AG08395 (cell line): ENCODE measurements at regions not wholly inside any gene's neighbourhood (a gene's known extent, or its start where the extent isn't known, plus 50 kb on each side); places are given as distances from the start of the nearest gene placed in this dataset.
"Not testable (repeated sequence)": the region's sequence is repeated elsewhere in the genome, so short reads cannot be mapped to it uniquely, and the experiment has no call there.

Experiments used
- DNase-seq: peaks from one replicate; pipeline ENCODE4 v3.0.0; 2012; ENCODE audit warnings: mixed read lengths, low spot score

DNA sequence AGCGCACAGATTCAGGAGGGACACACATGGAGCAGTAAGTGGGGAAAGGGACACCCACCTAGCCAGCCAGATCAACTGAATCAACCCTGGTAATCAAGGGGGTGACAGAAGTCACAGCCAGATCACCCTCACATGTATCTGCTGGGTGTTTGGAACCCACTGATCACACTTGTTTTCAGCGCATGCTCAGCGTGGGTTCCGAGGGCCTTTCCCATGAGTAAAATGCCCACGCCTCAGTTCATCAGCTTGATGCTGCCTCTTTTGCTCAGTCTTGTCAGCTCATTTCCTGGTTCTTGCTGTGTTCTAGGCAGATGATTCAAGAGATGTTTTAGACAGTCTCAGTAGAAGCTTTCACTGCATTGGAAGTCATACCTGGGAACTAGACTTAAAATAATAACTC, 123.2 kb upstream of the SLC30A5 start:
- no peak for DNase-seq

DNA sequence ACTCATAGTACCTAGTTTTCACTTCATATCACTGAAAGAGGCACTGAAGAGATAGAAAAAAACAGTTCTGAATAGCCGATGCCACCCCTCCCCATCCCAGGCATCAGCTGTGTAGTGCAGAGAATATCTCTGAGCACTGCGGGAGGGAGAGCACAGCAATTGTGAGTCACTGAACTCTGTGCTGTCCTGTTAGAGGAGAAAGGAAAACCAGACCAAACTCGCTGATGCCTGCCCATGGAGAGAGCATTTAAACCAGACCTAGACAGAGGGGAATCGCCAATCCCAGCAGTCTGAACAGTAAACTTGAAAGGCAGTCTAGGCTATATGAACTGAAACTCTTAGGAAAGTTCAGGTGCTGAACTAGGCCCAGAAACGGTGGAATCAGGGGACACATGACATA, 120.1 kb upstream of the SLC30A5 start:
- DNase-seq, result no peak

DNA sequence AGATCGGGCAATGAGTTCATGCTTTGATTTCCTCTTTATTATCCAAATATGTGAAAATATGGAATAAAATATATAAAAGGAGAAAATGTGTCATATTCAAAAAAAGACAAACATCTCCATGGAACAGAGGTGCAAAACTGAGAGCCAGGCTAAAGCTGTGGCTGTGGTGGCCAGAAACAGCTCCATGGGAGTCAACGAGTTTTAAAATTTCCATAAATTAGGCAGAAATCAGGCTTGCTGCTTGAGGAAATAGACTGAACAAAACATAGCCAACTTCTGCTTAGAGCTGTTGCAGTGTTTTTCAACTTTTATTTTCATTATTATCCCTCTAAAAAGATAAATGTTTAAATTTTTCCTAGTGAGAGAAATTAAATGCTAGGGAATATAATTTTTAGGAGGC, 110.8 kb upstream of the SLC30A5 start:
- no peak for DNase-seq

DNA sequence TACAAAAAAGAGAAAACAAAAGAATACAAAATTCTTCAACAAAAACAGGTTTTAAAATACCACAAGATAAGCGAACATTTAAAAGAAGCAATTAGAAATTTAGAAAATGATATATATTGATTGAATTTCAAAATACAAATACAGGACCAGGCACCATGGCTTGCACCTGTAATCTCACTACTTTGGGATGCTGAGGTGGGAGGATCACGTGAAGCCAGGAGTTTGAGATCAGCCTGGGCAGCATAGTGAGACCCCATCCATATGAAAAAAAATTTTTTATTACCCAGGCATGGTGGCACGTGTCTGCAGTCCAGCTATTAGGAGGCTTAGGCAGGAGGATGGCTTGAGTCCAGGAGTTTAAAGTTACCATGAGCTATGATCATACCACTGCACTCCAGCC, 109.9 kb upstream of the SLC30A5 start:
- DNase-seq, result no peak

DNA sequence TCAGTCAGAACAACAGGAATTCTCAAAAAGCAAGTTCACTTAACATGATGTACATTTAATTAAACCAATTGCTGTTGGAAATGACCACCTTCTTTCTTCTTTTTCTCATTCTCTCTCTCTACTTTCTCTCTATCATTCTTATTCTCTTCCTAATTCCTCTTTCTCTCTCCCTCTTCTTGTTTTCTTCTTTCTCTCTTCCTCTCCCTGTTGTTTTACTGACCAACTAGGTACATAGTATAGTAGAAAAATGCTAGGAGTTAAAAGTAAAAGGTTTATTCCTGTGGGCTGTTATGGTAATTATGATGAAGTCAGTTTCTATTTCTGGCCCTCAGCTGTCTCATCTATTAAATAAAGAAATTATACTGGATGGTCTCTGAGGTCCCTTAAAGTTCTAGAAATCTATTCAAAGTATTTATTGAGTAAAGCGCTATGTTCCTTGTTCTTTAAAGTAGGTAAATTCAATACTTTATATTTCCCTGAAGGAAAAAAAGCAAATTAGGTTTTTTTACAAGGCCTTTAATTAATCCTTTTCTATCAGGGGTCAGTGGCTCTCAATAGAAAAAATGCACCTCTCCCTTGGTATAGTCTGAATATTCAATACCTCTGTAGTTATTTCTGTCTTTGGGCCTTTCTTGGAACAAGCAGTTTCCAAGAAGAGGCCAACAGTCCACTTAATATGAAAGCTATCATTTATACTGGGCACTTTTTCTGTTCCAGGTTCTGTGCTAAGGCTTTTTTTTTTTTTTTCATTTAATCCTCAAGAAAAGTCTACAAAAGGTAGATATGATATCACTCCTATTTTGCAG, 102.3 kb upstream of the SLC30A5 start:
- no peak for DNase-seq

DNA sequence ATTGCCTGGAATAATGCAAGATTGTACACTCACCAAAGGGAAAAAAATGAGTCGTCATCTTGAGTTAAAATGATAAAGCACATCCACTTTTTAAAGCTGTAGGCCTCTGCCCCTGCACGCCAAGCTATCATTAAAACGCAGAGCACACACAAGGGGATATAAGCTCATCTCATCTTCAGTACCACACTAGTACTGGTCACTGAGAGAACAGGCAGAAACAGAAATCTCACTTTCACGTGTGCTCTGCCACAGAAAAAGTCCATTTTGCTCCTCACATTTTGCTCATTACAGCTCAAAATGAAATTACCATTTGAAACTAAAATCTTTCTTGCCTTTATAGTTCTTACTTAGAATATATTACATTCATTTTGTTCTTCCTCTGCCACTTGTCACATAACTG, 99.2 kb upstream of the SLC30A5 start:
- no peak for DNase-seq

DNA sequence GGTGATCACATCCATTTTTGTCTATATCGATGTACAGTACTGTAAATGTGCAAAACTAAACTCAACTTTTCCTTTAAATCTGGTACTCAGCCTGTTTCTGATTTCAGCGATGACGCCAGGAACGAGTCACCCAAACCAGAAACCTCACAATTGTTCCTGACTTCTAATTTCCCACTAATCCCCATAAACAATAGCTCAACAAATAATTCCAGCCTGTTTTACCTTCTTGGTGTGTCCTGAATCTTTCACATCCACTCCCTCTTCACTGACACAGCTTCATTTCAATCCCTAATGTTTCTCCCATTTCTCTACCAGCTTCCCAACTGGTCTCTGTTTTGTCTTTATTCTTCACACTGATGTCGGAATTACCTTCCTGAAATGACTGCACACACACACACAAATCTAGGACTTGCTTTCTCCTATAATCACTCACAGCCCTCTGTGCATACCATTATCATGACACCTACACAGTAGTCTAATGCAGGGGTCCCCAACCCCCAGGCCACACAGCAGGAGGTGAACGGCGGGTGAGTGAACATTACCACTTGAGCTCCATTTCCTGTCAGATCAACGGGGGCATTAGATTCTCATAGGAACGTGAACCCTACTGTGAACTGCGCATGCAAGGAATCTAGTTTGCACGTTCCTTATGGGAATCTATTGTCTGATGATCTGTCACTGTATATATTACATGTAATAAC, 97.8 kb upstream of the SLC30A5 start:
- no peak for DNase-seq

DNA sequence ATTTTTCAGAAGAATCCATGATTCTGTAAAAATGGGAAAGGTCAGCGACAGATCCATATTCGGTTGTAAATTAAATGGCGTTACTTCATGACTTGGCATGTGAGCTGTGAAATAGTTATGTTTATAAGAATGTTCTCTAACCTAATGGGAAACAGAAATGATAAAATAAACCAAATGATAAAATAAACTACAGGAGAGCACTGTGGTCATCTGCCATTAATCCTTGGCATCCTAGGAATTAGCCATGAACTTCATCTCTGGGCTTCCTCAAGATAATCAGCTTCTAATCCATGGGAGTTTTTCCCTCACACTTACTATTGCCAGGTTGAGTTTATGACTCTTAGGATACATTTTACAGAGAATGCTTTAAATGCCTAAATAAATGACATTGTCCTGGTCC, 94.6 kb upstream of the SLC30A5 start:
- DNase-seq, result no peak

DNA sequence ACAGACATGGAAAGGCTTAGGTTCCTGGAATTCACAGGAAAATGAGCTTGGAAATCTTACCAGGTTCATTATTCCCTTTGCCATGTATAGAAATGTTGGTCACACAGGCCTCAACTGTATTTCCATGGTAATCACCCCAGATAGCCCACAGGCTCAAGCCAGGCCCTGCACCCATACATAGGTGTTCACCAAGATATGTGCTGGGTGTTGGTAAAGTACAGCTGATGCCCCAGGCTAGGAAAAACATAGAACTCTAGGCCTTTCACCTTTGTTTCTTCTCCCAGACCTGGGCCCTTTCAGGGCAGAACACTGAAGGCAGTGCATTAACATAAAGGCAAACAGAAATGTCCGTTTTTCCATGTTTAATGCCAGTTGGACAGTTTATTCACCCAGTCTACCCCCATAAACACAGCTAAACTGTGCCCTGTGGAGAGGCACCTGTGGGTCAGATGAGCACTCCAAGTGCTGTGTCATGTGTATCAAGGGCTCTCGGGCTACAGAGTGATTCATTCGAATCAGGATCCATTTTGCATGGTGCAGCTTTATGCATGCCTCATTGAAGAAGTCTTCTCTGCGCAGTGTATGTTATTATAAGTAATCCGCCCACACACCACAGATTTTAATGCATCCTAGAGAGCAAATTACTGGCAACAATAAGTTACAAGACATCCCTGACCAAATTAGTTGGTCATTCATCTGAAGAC, 93.4 kb upstream of the SLC30A5 start:
- no peak for DNase-seq

DNA sequence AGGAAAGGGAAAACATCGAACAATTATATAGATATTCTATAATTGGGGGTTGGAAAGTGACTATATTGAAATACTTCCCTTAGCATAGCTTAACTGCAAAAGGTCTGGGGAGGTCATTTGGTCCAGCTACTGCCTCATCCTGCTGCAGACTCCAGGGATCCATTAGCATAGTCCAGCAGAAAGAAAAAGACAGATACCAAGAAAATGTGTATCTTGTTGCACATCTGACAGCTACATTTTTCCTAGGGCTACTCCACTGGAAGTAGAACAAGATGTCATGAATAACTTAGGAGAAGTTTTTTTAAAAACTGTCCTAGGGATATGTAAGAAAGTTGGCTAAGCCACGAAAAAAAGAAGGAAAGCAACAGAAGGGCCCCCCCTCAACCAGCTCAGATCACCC, 92.9 kb upstream of the SLC30A5 start:
- no peak for DNase-seq

DNA sequence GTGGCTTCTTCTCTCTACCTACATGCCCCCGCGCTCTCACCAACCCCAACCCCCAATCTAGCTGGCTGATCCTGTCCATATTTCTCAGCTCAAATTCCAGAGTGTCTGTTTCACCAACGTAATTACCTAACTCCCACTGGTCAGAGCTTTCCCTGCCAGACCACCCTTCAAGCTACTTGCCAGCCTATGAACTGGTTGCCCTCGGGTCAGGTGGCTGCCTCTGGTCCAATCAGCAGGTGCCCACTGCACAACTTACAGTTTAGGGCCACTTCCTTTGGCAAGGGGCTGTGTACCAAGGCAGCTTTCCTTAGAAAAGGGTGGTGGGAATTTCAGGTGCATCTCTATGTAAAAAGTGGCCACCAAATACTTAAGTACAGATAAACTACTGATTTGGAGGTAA, 92.2 kb upstream of the SLC30A5 start:
- no peak for DNase-seq

DNA sequence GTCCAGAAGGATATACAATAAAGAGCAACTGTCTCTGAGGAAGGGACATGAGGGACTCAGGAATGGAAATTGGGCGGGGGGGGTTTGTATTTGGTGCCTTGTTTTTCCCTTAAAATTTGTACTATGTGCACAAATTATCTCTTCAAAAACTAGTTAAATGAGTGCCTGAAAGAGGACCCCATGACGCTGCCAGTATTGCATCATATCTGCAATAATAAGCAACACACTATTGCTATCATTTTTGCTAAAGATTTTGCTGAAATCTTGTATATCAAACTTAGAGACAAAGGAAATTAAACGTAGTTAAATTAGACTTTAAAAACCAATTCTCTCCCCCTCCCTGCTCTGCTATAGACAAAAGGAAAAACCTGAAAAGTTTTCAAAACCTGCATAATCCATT, 89.7 kb upstream of the SLC30A5 start:
- DNase-seq, result no peak

DNA sequence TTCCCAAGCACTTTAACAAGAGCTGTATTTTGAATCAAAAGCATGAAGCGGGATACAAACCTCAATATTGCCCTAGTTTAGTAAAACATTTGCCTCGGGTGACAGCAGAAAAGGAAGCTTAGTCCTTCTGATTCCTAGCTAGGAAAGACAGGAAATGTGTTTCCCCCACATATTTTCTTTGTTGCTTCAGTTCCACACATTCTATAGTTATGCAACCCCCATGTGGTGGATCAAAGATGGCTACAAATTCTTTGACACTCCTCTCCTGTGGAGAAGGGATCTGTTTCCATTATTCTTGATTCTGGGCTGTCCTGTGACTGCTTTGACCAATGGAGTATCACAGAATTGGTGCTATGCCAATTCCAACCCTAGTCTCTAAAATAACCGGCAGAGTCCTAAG, 89.1 kb upstream of the SLC30A5 start:
- DNase-seq, result no peak

DNA sequence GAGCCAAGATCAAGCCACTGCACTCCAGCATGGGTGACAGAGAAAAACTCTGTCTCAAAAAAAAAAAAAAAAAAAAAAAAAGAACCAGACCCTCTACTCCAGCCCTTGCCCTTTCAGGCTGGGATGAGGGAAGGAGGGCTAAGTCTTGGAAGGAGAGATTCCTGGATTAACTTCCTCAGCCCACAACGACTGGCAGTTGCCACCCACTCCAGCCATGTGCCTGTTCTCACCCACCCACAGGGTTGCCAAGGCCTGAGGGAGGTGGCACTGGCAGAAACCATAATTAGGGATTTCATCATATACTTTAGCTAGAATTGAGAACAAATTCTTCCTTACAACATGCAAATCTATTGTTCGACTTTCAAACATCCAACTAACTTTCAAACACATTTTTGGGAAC, 87.8 kb upstream of the SLC30A5 start:
- DNase-seq, result no peak

DNA sequence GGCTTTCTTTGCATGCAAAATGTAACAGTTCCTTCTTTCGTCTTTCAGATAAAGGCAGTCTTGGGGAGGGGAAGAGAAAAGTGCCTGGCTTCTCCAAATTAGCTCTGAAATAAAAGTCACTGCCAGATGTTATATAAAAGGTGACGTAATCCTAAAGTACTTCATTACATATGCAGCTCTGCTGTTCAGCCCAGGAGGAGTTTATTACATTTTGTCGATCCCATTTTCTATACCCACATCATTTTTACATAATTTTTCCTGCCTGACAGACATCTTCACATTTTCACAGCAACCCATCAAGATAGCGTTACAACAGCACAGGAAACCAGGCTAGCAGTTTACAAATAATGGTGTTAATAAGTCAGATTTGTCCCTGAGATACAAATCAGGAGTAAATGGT, 86.7 kb upstream of the SLC30A5 start:
- no peak for DNase-seq

DNA sequence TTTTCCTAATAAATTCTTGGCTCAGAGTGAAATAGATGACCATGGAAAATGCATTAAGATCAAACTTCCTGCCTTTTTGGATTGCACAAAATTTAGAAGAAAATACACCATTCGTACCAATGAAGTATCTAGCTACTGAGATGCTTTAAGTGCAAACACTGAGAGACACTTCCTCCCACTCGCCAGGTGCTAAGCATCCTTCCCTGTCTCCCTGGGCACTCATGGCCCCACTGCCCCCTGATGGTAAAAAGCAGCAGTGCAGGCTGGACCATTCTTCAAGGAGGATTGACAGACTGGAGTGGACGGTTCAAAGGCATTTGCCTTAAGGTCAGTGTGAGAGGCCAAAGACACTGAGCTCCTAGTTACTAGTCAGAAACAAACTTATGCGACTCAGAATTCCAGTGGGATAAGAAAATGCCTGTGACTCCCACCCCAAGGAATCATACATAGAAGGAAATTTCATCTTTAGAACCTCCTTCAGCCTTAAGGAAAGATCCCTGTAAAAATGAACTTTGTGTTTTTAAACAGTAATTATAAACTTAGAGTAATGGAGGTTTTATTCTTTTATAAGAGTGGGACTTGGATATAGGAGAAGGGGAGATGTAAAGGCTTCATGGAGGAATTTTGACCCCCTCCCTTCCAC, 86.0 kb upstream of the SLC30A5 start:
- peak; percentile 53 for DNase-seq

DNA sequence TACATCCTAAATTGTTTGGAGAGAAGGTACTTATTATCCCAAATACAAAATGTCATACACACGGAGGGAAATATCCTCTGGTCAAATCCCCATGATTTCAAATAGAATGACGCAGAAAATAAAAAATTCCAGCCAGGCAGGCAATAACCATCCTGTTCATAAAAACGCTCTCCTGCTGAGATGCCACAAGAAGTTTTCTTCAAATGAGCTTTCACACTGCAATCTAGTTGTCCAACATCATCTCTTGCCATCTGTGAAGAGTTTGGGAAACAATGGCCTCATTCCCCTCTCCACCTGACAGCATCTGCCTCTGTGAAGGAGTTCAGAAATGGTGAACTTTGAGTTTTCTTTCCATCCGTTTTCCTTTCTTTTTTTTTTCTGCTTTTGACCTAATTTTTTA, 83.3 kb upstream of the SLC30A5 start:
- no peak for DNase-seq

DNA sequence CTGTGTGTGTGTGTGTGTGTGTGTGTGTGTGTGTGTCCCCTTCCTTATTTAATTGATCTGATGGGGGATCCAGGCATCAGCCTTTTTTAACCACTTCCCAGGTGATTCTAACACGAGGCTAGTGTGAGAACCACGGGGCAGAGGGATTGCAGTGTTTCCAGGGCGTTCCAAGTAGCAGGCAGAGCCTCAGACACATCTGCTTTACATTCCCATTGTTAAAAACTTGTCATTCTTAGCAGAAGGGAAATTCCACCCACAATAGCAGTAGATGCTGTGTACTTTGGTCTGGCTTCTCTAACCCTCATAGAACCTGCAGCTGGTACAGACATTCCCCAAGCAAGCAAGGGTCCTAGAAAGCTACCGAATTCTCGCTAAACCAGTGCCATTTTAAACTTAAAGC, 81.9 kb upstream of the SLC30A5 start:
- no peak for DNase-seq

DNA sequence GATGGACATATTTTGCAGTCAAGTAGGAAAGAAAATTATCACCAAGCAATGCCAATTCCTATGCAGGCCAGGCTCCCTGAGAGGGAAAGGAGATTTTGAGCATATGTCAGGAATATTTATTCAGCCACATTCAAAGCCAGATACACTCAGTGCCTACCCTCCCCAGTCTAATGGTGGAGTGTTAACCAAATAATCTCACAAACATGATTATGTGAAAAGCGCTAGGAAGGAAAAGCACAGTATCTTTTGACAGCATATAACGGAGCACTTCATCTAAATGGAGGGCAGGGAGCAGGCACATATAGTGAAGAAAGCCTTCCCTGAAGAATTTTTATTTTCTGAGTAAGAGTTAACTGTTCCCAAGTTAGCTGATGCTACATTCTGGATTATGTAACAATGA, 80.3 kb upstream of the SLC30A5 start:
- DNase-seq, result no peak

DNA sequence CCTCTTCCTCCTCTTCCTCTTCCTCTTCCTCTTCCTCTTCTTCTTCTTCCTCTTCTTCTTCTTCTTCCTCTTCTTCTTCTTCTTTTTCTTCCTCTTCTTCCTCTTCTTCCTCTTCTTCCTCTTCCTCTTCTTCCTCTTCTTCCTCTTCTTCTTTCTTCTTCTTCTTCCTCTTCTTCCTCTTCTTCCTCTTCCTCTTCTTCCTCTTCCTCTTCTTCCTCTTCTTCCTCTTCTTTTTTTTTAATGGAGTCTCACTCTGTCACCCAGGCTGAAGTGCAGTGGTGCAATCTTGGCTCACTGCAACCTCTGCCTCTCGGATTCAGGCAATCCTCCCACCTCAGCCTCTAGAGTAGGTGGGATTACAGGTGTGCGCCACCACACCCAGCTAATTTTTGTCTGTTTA, 79.8 kb upstream of the SLC30A5 start:
- not testable (repeated sequence) for DNase-seq

DNA sequence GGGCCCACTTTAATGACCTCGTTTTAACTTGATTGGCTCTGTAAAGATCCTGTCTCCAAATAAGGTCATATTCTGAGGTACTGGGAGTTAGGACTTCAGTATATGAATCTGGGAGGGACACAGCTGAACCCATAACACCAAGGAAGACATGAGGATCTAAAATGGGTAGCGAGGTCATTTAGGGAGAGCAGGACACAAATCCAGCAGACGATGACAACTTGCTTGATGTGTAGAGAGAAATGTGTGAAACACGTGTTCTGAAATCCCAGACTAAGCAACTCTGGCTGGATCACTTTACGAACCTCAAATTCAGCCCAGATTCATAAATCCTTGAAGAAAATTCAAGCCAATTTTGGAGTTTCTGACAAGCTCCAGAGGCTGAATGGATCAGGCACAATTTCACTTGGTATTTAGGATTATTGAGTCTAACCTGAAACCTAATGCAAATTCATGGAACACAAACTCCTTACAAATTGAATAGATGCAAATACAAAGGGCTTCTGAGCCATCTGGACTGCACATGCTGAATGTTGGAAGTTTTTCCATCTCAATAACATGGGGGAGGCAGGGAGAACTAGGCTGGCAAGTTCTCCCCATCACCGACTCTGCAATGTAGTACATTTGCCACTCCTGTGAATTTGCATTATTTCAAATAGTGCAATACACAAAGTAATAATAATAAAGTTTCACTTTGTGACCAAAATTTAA, 74.0 kb upstream of the SLC30A5 start:
- DNase-seq, result no peak

DNA sequence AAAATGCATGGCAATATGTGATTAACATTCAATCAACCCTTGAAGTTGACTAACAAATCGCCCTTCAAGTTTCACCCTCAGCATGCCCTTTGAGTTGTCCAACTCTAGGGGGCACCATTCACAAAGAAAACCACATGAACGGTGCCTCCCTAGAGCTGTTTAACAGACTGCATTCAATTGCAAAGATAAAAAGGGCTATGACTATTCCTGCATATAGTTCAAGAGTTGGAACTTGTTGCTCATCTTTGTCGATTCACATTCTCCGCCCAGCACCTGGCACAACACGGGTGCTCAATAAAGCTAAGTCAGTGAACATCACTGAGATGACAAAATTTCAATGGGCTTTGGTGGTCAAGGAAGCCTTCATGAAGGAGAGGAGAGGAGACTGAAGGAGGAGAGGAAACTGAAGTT, 69.6 kb upstream of the SLC30A5 start:
- DNase-seq, result peak; percentile 23
